ENCODE measurements at regions not wholly inside any gene's neighbourhood (a gene's known extent, or its start where the extent isn't known, plus 50 kb on each side); places are given as distances from the start of the nearest gene placed in this dataset.

GRCh38 chrX:2566055-2566454 is 65.3 kb upstream of the DHRSX start:
- TF ChIP-seq, protein P1, sequence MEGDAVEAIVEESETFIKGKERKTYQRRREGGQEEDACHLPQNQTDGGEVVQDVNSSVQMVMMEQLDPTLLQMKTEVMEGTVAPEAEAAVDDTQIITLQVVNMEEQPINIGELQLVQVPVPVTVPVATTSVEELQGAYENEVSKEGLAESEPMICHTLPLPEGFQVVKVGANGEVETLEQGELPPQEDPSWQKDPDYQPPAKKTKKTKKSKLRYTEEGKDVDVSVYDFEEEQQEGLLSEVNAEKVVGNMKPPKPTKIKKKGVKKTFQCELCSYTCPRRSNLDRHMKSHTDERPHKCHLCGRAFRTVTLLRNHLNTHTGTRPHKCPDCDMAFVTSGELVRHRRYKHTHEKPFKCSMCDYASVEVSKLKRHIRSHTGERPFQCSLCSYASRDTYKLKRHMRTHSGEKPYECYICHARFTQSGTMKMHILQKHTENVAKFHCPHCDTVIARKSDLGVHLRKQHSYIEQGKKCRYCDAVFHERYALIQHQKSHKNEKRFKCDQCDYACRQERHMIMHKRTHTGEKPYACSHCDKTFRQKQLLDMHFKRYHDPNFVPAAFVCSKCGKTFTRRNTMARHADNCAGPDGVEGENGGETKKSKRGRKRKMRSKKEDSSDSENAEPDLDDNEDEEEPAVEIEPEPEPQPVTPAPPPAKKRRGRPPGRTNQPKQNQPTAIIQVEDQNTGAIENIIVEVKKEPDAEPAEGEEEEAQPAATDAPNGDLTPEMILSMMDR (IDR thresholded peaks at IDR 0.05) = no peak
- TF ChIP-seq EZH2 (IDR thresholded peaks at IDR 0.05; ENCODE audit: borderline replicate concordance, insufficient read depth, low read depth, low read length, poor library complexity, severe bottlenecking) = no peak
